T-helper 17 cell (primary cell): ENCODE measurements at regions not wholly inside any gene's neighbourhood (a gene's known extent, or its start where the extent isn't known, plus 50 kb on each side); places are given as distances from the start of the nearest gene placed in this dataset.

ENCODE experiments used
- ATAC-seq: fragments of 150-1000 bp; cut with Tn5 transposase; 2 replicates; pipeline ENCODE4 v1.10.0; 2021; ENCODE audit warnings: mild to moderate bottlenecking, moderate library complexity
- DNase-seq, 3 donors: peaks; one replicate each; pipeline versions ENCODE4 v3.0.0 to v3.0.0-alpha.2; 2020 to 2021
- H3K9me3 ChIP-seq: one replicate; pipeline ENCODE4 v1.7.0; 2013; ENCODE audit warnings: low read length, mild to moderate bottlenecking; ENCODE audit not compliant: control insufficient read depth, poor library complexity, severe bottlenecking
- H3K27ac Mint-ChIP-seq: one replicate; pipeline ENCODE4 v1.8.0; 2022; ENCODE audit warnings: mild to moderate bottlenecking, moderate library complexity, mixed read lengths
- H3K27me3 Mint-ChIP-seq: one replicate; pipeline ENCODE4 v1.8.0; 2022; ENCODE audit warnings: mixed read lengths
- H3K36me3 Mint-ChIP-seq: one replicate; pipeline ENCODE4 v1.8.0; 2022; ENCODE audit warnings: low read depth, mixed read lengths
- H3K4me1 Mint-ChIP-seq: one replicate; pipeline ENCODE4 v1.8.0; 2022; ENCODE audit warnings: mild to moderate bottlenecking, mixed read lengths
- H3K4me3 Mint-ChIP-seq: one replicate; pipeline ENCODE4 v1.8.0; 2022; ENCODE audit warnings: mild to moderate bottlenecking, moderate library complexity, mixed read lengths

DNA sequence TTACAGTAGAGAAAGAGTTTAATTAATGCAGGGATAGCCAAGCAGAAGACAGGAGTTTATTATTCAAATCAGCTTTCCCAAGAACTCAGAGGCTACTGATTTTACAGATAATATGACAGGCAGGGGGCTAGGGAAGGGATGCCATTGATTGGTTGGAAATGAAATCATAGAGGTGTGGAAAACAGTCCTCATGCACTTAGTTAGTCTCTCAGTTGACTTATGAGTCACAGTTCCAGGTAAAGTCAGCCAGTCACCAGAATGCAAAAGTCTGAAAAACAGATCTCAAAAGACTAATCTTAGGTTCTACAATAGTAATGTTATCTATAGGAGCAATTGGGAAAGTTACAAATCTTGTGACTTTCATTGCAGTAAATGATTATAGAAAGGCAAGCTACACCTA is 676.4 kb upstream of the CHAC2 start:
- DNase-seq (no peak), ATAC-seq (no peak)
- H3K4me3 Mint-ChIP-seq, result no peak overlapping the region
- H3K36me3 Mint-ChIP-seq, result no peaks in the 10 kb centered on the region
- no peak overlapping the region for H3K27ac Mint-ChIP-seq
- no peaks in the 10 kb centered on the region for H3K27me3 Mint-ChIP-seq
- H3K4me1 Mint-ChIP-seq, result no peaks in the 10 kb centered on the region
- H3K9me3 ChIP-seq, result no peaks in the 10 kb centered on the region

DNA sequence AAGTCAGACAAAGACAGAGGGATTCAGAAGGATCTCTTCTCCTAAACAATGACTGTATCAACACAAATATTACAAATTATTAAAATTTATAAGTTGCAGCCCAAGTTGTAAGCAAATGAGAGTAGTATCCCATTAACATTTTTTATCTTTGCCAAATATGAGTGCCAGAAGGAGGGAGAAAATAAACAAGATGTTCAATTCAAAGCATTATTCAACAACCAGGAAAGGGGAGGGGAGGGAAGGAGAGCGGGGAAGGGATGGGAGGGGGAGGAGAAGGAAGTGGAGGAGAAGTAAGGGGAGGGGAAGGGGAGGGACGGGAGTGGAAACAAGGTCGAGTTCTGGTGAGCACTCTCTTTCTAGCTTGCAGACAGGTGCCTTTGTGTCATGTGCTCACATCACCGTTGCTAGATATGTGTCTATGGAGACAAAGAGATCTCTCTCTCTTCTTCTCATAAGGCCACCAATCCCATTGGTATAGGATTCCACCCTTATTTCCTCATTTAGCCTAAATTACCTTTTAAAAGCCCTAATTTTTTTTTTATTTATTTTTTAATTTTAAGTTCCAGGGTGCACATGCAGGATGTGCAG is 679.6 kb upstream of the CHAC2 start:
- Mint-ChIP-seq H3K27ac (no peak overlapping the region), H3K27me3 (no peaks in the 10 kb centered on the region), H3K36me3 (no peaks in the 10 kb centered on the region), H3K4me1 (no peaks in the 10 kb centered on the region), H3K4me3 (no peak overlapping the region)
- no peaks in the 10 kb centered on the region for H3K9me3 ChIP-seq
- ATAC-seq (no peak), DNase-seq (no peak)

DNA sequence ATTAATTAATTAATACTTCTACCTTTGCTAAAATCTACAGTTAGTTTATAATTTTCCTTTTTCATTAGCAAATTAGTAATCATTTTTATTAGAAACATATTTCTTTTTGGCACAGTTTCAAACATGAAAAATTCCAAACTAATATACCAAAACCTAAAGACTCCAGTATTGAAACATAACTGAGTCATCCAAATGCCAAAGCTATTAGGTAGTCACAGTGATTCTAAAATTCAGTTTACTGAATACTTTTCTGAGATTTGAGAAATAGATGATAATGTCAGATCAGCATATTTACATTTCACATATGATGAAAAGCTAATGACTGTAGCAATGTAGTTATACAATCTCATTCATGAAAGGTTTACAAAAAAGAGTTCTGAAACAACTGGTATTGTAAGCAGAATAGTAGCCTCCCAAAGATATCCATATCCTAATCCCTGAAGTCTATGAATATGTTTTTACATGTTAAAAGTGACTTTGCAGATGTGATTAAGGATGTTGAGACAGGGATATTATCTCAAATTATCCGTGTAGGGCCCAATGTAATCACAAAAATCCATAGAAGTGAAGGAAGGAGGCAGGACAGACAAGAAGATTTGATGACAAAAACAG is 680.2 kb upstream of the CHAC2 start:
- DNase-seq (no peak), ATAC-seq (no peak)
- H3K4me1 Mint-ChIP-seq, result no peaks in the 10 kb centered on the region
- no peaks in the 10 kb centered on the region for H3K27me3 Mint-ChIP-seq
- no peak overlapping the region for H3K27ac Mint-ChIP-seq
- no peaks in the 10 kb centered on the region for H3K9me3 ChIP-seq
- H3K36me3 Mint-ChIP-seq, result no peaks in the 10 kb centered on the region
- no peak overlapping the region for H3K4me3 Mint-ChIP-seq

DNA sequence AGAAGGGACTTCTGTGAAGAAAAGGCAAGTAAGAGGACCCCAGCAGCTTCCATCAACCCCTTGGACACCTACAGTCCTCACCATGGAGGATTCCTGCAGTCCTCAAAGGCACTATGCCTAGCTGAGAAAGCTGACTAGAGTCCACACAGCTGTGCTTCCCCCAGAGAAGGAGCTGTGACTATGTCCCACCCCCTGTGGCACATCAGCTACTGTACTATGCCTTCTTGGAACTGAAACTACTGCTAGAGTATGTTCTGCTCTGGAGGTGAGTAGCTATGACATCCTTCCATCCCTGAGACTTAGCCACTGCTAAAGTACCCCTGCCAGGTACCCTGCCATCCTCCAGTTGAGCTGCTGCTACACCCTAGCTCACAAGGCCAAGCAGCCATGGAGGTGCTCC is 690.2 kb upstream of the CHAC2 start:
- no peaks in the 10 kb centered on the region for H3K9me3 ChIP-seq
- ATAC-seq, result no peak
- no peak overlapping the region for H3K4me3 Mint-ChIP-seq
- no peaks in the 10 kb centered on the region for H3K36me3 Mint-ChIP-seq
- no peaks in the 10 kb centered on the region for H3K4me1 Mint-ChIP-seq
- no peak for DNase-seq
- H3K27ac Mint-ChIP-seq, result no peak overlapping the region
- H3K27me3 Mint-ChIP-seq, result no peaks in the 10 kb centered on the region

DNA sequence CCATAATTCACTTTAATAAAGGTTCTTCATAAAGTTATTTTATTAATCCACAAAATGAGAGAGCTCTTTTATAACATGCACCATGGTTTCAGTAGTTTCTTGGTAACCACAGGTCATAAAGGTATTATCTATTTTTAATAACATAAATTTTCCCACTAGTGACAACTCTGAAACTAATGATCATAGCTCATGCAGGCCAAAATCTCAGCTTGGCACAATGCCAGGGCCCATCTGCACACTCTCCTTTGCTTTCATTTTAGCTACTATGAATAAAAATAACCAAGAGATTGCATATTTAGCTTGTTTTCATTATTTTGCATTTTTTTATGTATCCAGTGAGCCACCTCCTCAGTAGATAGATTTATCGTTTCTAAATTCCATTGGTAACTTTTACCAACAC is 691.8 kb upstream of the CHAC2 start:
- ATAC-seq, result no peak
- no peaks in the 10 kb centered on the region for H3K27me3 Mint-ChIP-seq

DNA sequence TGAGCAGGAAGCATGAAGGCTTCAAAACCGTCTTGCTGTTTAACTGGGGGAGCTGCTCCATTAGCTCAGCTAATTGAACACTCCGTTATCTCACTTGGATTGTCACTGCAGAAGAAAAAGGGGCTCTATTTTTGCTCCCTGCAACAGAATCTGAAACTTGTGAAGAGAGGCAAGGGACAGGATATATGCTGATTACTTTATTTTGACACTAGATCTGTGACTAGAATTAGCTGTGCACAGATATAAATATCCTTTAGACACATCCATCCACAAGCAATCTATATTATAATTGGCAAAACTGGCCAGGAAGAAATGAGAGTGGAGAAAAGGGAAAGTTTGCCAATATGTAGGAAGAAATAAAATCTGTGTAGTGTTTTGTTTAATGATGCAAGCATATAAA is 700.1 kb upstream of the CHAC2 start:
- no peak overlapping the region for H3K27ac Mint-ChIP-seq

More for the DNA sequence above, 691.8 kb upstream of the CHAC2 start:
- DNase-seq, result no peak
- no peaks in the 10 kb centered on the region for H3K36me3 Mint-ChIP-seq
- no peak overlapping the region for H3K27ac Mint-ChIP-seq
- H3K4me3 Mint-ChIP-seq, result no peak overlapping the region
- no peaks in the 10 kb centered on the region for H3K9me3 ChIP-seq
- H3K4me1 Mint-ChIP-seq, result no peaks in the 10 kb centered on the region

DNA sequence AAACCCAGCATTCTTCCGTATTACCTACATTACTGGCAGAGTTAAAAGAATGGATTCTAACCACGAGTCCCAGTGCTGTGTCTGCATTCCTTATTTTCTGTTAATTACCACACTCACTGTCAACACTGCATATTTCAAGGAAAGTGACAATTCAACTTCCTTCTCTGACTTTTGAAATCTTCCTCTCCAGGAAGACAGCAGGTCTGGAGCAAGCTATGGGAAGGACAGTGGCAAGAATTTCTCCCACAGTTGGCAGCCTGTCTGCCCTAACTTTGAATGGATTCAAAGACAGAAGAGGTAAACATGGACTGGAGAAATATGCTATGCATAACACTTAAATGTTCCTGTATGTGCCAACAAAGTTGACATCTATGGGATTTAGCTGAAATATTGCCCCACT is 700.5 kb upstream of the CHAC2 start:
- Mint-ChIP-seq H3K4me3 (no peak overlapping the region), H3K4me1 (peaks cover 2% of the 10 kb centered on the region), H3K27ac (no peak overlapping the region), H3K27me3 (no peaks in the 10 kb centered on the region), H3K36me3 (no peaks in the 10 kb centered on the region)
- DNase-seq (no peak), ATAC-seq (no peak)
- H3K9me3 ChIP-seq, result no peaks in the 10 kb centered on the region

More for the DNA sequence above, 700.1 kb upstream of the CHAC2 start:
- no peak for DNase-seq
- H3K4me1 Mint-ChIP-seq, result peaks cover 2% of the 10 kb centered on the region
- H3K36me3 Mint-ChIP-seq, result no peaks in the 10 kb centered on the region
- no peak for ATAC-seq
- no peaks in the 10 kb centered on the region for H3K27me3 Mint-ChIP-seq
- H3K4me3 Mint-ChIP-seq, result no peak overlapping the region
- H3K9me3 ChIP-seq, result no peaks in the 10 kb centered on the region

DNA sequence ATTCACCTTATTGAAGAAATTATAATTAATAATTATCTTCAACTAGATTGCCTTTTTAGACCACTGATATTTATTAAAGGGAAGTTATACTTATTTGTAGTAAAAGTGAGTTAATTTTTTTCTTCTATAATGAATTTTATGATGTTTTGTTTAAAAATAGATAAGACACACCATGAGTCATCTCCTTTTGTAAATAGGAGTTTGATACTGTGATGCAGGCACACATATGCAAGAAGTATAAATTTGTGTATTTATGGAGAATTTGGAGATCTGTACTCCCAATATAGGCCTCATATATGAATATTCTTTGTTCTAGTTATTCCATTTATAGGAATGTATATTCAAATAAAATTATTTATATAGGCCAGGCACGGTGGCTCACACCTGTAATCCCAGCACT is 703.5 kb upstream of the CHAC2 start:
- DNase-seq, result no peak
- Mint-ChIP-seq H3K27ac (no peak overlapping the region), H3K4me1 (peaks cover 2% of the 10 kb centered on the region), H3K4me3 (no peak overlapping the region), H3K36me3 (no peaks in the 10 kb centered on the region), H3K27me3 (no peaks in the 10 kb centered on the region)
- no peaks in the 10 kb centered on the region for H3K9me3 ChIP-seq
- no peak for ATAC-seq

DNA sequence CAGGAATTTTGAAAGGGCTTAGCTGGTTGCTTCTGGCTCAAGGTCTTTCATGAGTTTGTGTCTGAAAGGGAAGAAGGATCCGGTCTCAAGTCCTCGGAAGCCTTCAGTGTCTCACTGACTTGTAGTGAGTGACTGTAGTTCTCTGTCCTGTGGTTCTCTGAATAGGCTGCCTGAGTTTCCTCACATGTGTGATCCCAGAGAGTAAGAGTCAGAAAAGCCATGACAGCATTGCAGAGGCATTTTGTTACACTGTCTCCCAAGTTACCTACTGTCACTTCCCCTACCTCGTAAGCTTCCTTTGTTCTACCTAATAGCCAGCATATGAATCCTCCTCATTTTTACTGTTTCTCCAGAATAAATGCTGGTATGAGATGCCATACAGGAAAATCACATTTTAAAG is 709.1 kb upstream of the CHAC2 start:
- no peaks in the 10 kb centered on the region for H3K36me3 Mint-ChIP-seq
- ATAC-seq, result no peak

DNA sequence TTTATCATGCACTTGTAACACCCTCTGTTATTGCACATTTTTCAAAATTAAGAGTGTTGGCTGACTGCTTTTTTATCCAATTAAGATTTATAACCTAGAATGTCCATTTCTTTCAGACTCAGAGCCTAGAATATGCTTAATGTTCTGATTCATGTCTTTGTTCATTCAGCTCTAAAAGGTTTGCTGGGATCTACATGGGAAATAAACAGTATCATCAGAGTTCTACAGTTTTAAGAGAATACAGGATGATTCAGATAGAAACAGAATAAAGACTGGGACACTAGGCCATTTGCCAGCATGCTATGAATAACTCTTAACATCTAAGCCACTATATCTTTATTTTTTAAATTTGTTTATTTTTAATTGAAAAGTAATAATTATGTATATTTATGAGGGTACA is 713.7 kb upstream of the CHAC2 start:
- no peak for DNase-seq
- Mint-ChIP-seq H3K4me1 (no peaks in the 10 kb centered on the region), H3K36me3 (no peaks in the 10 kb centered on the region), H3K27ac (no peak overlapping the region), H3K4me3 (no peak overlapping the region), H3K27me3 (no peaks in the 10 kb centered on the region)
- no peaks in the 10 kb centered on the region for H3K9me3 ChIP-seq
- no peak for ATAC-seq

More for the DNA sequence above, 709.1 kb upstream of the CHAC2 start:
- H3K4me3 Mint-ChIP-seq, result no peak overlapping the region
- H3K9me3 ChIP-seq, result no peaks in the 10 kb centered on the region
- no peaks in the 10 kb centered on the region for H3K27me3 Mint-ChIP-seq
- no peaks in the 10 kb centered on the region for H3K4me1 Mint-ChIP-seq
- H3K27ac Mint-ChIP-seq, result no peak overlapping the region
- DNase-seq, result no peak

DNA sequence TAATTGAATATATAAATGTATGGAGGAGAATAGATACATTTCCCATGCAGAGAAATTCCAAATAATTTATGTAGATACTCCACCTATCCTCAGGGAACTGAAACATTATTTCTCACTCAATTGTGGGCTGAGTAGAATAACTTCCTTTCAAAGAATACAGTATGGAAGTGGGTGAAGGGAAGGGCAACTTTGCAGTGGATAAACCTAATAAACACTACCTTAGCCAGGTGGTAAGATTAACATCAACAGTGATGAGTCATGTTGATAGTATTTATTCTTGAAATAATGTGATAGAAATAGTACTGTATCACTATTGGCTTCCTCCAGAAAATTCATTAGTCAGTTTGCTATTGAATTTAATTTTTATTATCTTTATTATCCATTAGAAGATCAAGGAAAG is 716.4 kb upstream of the CHAC2 start:
- no peaks in the 10 kb centered on the region for H3K27me3 Mint-ChIP-seq
- H3K4me1 Mint-ChIP-seq, result no peaks in the 10 kb centered on the region
- ATAC-seq (no peak), DNase-seq (no peak)
- H3K9me3 ChIP-seq, result no peaks in the 10 kb centered on the region
- no peak overlapping the region for H3K4me3 Mint-ChIP-seq
- no peak overlapping the region for H3K27ac Mint-ChIP-seq
- H3K36me3 Mint-ChIP-seq, result no peaks in the 10 kb centered on the region

DNA sequence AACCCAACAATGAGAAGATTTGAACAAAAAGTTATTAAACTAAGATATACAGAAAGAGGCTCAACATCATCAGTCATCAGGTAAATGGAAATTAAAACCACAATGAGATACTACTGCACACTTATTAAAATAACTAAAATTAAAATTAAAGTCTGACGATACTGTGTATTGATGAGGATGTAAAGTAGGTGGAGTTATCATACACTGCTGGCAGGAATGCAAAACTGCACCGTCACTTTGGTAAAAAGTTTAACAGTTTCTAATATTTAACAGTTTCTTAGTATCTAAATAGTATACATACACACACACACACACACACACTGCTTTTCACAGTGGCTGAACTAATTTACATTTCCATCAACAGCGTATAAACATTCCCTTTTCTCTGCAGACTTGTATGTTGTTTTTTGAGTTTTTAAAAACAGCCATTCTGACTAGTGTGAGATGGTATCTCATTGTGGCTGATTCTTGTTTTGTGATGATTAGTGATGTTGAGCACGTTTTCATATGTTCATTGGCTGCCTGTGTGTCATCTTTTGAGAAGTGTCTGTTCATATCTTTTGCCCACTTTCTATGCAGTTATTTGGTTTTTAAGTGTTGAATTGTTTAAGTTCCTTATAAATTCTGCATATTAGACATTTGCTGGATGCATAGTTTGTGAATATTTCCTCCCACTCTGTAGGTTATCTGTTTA is 726.9 kb upstream of the CHAC2 start:
- Mint-ChIP-seq H3K4me3 (no peak overlapping the region), H3K27me3 (no peaks in the 10 kb centered on the region), H3K36me3 (no peaks in the 10 kb centered on the region), H3K27ac (no peak overlapping the region), H3K4me1 (no peaks in the 10 kb centered on the region)
- ATAC-seq (no peak), DNase-seq (no peak)
- no peaks in the 10 kb centered on the region for H3K9me3 ChIP-seq

DNA sequence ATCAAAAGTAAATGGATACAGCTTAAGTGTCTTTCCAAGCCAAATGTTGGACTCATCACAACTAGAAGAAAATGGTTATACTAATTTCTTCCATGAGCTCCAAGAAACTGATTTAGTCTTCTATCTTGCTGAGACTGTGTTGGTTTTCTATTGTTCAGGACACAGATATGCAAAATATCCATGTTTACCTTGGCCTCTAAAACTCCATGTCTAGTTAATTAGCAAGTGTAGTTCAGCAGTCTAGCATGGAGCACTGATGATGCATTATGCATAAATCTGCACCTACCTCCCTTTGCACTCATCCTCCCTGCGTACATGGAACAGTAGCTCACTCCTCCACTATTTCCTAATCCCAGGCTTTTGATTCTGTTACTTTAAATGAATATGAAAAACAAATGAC is 731.4 kb upstream of the CHAC2 start:
- ATAC-seq (no peak), DNase-seq (no peak)
- Mint-ChIP-seq H3K4me1 (no peaks in the 10 kb centered on the region), H3K27ac (no peak overlapping the region), H3K4me3 (no peak overlapping the region), H3K27me3 (no peaks in the 10 kb centered on the region), H3K36me3 (no peaks in the 10 kb centered on the region)
- H3K9me3 ChIP-seq, result no peaks in the 10 kb centered on the region

DNA sequence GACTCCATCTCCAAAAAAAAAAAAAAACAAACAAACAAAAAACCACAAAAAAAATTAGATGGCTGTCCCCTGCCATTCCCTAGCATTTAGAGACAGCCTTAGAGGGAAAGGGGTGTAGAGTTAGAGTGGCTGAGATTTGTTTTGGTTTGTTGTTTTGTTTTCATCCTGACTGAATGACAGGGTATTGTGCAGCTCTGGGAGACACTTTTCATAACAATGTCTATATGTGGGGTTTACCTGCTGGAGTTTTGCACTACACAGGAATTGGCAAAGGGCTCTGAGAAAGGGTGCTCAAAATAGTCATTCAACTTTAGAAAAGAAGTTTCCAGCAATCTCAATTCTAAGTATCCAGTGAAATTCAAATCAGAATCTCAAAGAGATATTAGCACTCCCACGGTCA is 732.5 kb upstream of the CHAC2 start:
- H3K36me3 Mint-ChIP-seq, result no peaks in the 10 kb centered on the region
- H3K4me1 Mint-ChIP-seq, result no peaks in the 10 kb centered on the region
- H3K27ac Mint-ChIP-seq, result no peak overlapping the region
- ATAC-seq, result no peak
- DNase-seq, result no peak
- H3K27me3 Mint-ChIP-seq, result no peaks in the 10 kb centered on the region
- no peaks in the 10 kb centered on the region for H3K9me3 ChIP-seq
- H3K4me3 Mint-ChIP-seq, result no peak overlapping the region
